Skeletal muscle satellite cell (primary cell): ENCODE measurements at regions not wholly inside any gene's neighbourhood (a gene's known extent, or its start where the extent isn't known, plus 50 kb on each side); places are given as distances from the start of the nearest gene placed in this dataset.

Source experiments
- H3K27me3 ChIP-seq: 2 replicates; pipeline ENCODE4 v1.7.0; 2013; ENCODE audit warnings: low read length; ENCODE audit not compliant: control insufficient read depth, insufficient read depth
- H3K36me3 ChIP-seq: 2 replicates; pipeline ENCODE4 v1.7.0; 2013; ENCODE audit warnings: mild to moderate bottlenecking, control low read depth, low read length; ENCODE audit not compliant: insufficient read depth
- H3K4me1 ChIP-seq: 2 replicates; pipeline ENCODE4 v1.7.0; 2013; ENCODE audit warnings: low read length; ENCODE audit not compliant: control insufficient read depth, insufficient read depth
- H3K4me2 ChIP-seq: 2 replicates; pipeline ENCODE4 v1.7.0; 2013; ENCODE audit warnings: mild to moderate bottlenecking, low read length
- H3K4me3 ChIP-seq: 2 replicates; pipeline ENCODE4 v1.7.0; 2013; ENCODE audit warnings: low read length
- H3K9ac ChIP-seq: 2 replicates; pipeline ENCODE4 v1.7.0; 2013; ENCODE audit warnings: mild to moderate bottlenecking, low read depth, low read length, moderate library complexity
- H3K9me3 ChIP-seq: replicated peaks from 2 replicates; pipeline ENCODE4 v1.7.0; 2013; ENCODE audit warnings: mild to moderate bottlenecking, control low read depth, low read length

- no peak overlapping the region for H3K4me2 ChIP-seq
- H3K4me3 ChIP-seq = no peak overlapping the region
- H3K9me3 ChIP-seq = no peaks in the 10 kb centered on the region
- no peaks in the 10 kb centered on the region for H3K36me3 ChIP-seq
- no peak overlapping the region for H3K9ac ChIP-seq
- no peaks in the 10 kb centered on the region for H3K27me3 ChIP-seq
- H3K4me1 ChIP-seq = no peaks in the 10 kb centered on the region
These were observed 416.4 kb downstream of the TSHZ3 start for GRCh38 chr19:30932854-30933253.

- no peak overlapping the region for H3K4me3 ChIP-seq
- H3K4me2 ChIP-seq = no peak overlapping the region
- no peak overlapping the region for H3K9ac ChIP-seq
- no peaks in the 10 kb centered on the region for H3K27me3 ChIP-seq
- no peaks in the 10 kb centered on the region for H3K9me3 ChIP-seq
- no peaks in the 10 kb centered on the region for H3K36me3 ChIP-seq
- H3K4me1 ChIP-seq = no peaks in the 10 kb centered on the region
These were observed 418.1 kb downstream of the TSHZ3 start for GRCh38 chr19:30930941-30931706.

DNA sequence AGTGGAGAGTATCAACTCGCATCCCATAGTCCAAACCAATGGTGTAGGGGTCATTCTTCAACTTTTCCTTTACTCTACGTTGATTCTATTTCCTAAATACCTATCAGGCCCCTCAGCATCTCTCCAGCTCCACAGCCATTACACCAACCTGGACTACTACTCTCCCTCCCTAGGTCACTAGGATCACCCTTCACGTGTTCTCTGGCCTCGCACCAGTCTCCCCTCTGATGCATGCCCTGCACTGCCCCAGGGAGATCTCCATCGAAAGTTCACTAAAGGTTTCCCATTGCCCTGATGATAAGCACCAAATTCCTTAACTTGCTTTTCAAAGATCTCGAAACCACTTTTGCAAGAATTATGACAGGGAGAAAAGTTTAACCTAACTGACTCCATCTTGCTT lies 421.5 kb downstream of the TSHZ3 start:
- no peaks in the 10 kb centered on the region for H3K36me3 ChIP-seq
- H3K4me2 ChIP-seq = no peak overlapping the region
- no peak overlapping the region for H3K9ac ChIP-seq
- H3K4me3 ChIP-seq = no peak overlapping the region
- H3K9me3 ChIP-seq = no peaks in the 10 kb centered on the region
- no peaks in the 10 kb centered on the region for H3K4me1 ChIP-seq
- H3K27me3 ChIP-seq = no peaks in the 10 kb centered on the region

DNA sequence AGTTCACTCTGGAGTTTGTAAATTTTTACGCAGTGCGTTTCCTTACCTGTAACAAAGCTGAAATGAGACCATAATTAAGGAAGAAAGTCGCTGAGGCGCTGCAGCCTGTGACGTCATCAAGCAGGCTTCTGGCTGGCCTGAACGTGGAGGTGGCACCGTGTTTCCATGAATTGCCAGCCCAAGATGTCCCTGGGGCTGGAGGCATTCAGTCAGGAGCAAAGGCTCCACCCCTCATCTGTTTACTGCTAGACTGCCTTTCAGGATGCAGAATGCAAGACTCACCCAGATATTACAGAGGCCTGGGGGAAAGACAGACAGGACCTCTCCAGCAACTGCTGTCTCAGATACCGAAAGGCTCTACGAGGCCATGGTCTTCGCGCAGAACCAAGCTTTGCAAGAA lies 424.6 kb downstream of the TSHZ3 start:
- no peak overlapping the region for H3K9ac ChIP-seq
- no peak overlapping the region for H3K4me2 ChIP-seq
- no peaks in the 10 kb centered on the region for H3K4me1 ChIP-seq
- H3K27me3 ChIP-seq = no peaks in the 10 kb centered on the region
- no peak overlapping the region for H3K4me3 ChIP-seq
- no peaks in the 10 kb centered on the region for H3K9me3 ChIP-seq
- H3K36me3 ChIP-seq = no peaks in the 10 kb centered on the region

GRCh38 chr19:30924069-30924636 lies 425.1 kb downstream of the TSHZ3 start:
- H3K9me3 ChIP-seq = no peaks in the 10 kb centered on the region
- no peak overlapping the region for H3K4me2 ChIP-seq
- H3K36me3 ChIP-seq = no peaks in the 10 kb centered on the region
- no peak overlapping the region for H3K9ac ChIP-seq
- no peak overlapping the region for H3K4me3 ChIP-seq
- H3K27me3 ChIP-seq = no peaks in the 10 kb centered on the region
- H3K4me1 ChIP-seq = no peaks in the 10 kb centered on the region

DNA sequence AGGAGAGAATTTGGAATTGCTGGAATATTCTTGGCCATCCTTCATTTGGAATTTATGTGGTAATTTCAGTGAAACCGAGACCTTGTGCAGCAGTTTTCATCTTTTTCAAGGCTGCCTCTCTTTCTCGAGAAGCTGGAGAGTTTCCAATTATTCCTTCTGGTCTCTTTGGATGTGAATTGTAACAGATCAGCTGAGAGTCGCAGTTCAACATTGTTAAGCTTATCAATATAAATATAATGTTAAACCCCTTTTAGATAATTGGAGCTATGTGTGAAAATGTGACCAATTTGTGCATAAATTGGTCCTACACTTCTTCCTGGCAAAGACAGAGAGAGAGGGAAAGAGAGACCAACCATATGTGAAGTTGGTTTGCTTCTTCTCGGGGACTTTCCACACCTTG lies 425.6 kb downstream of the TSHZ3 start:
- Histone ChIP-seq H3K4me2 (no peak overlapping the region), H3K27me3 (no peaks in the 10 kb centered on the region), H3K36me3 (no peaks in the 10 kb centered on the region), H3K4me1 (no peaks in the 10 kb centered on the region), H3K9me3 (no peaks in the 10 kb centered on the region), H3K9ac (no peak overlapping the region), H3K4me3 (no peak overlapping the region)

- Histone ChIP-seq H3K27me3 (no peaks in the 10 kb centered on the region), H3K4me1 (no peaks in the 10 kb centered on the region), H3K9me3 (no peaks in the 10 kb centered on the region), H3K9ac (no peak overlapping the region), H3K36me3 (no peaks in the 10 kb centered on the region), H3K4me2 (no peak overlapping the region), H3K4me3 (no peak overlapping the region)
These were observed 426.1 kb downstream of the TSHZ3 start for GRCh38 chr19:30923096-30923495.

- Histone ChIP-seq H3K9ac (no peak overlapping the region), H3K4me2 (no peak overlapping the region), H3K4me1 (no peaks in the 10 kb centered on the region), H3K9me3 (no peaks in the 10 kb centered on the region), H3K4me3 (no peak overlapping the region), H3K36me3 (no peaks in the 10 kb centered on the region), H3K27me3 (no peaks in the 10 kb centered on the region)
These were observed 429.0 kb downstream of the TSHZ3 start for GRCh38 chr19:30920222-30920621.

- Histone ChIP-seq H3K4me2 (no peak overlapping the region), H3K4me3 (no peak overlapping the region), H3K9ac (no peak overlapping the region), H3K9me3 (no peaks in the 10 kb centered on the region), H3K4me1 (no peaks in the 10 kb centered on the region), H3K36me3 (no peaks in the 10 kb centered on the region), H3K27me3 (no peaks in the 10 kb centered on the region)
These were observed 429.5 kb downstream of the TSHZ3 start for GRCh38 chr19:30919737-30920136.

DNA sequence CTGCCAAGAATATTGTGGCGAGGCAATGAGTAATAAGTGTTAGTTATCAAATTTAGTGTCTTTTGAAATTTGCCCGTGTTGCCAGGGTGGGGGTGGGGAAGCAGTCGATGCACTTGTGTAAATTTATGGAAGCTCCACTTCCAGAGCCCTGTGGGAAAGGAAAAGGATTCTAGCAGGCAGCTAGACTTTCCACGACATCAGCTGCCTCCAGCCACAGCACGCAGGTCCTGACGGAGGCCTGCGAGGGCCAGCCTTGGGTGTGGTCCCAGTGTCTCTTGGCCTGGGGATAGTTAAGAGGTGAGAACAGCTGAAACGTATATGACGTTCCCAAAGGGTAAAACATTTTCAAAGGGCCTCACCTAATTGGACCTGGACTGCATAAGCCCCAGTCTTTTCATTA lies 433.0 kb downstream of the TSHZ3 start:
- Histone ChIP-seq H3K9ac (no peak overlapping the region), H3K9me3 (no peaks in the 10 kb centered on the region), H3K4me2 (no peak overlapping the region), H3K4me3 (no peak overlapping the region), H3K4me1 (no peaks in the 10 kb centered on the region), H3K27me3 (no peaks in the 10 kb centered on the region), H3K36me3 (no peaks in the 10 kb centered on the region)

DNA sequence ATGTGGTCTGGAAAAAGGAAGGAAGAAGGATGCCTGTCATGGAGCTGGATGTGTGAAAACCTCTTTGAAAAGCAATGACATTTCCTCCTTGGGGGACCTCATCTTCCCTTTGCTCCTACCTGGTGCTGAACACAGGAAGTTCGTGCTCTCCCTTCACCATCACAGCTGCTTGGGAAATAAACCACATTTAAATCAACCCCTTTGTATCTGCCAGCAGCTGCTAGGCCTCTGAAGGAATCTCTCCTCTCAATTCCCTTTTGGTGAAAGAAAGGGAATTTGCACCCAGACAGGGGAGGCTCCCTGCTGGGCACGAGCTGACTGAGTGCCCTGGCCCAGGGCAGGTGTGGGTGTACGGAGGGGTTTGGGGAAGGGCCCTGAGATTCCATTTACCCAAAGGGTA lies 437.7 kb downstream of the TSHZ3 start:
- H3K27me3 ChIP-seq = no peaks in the 10 kb centered on the region
- no peak overlapping the region for H3K9ac ChIP-seq
- H3K4me3 ChIP-seq = no peak overlapping the region
- no peak overlapping the region for H3K4me2 ChIP-seq
- H3K9me3 ChIP-seq = no peaks in the 10 kb centered on the region
- H3K4me1 ChIP-seq = no peaks in the 10 kb centered on the region
- H3K36me3 ChIP-seq = no peaks in the 10 kb centered on the region
